ENCODE measurements at regions not wholly inside any gene's neighbourhood (a gene's known extent, or its start where the extent isn't known, plus 50 kb on each side); places are given as distances from the start of the nearest gene placed in this dataset.

DNA sequence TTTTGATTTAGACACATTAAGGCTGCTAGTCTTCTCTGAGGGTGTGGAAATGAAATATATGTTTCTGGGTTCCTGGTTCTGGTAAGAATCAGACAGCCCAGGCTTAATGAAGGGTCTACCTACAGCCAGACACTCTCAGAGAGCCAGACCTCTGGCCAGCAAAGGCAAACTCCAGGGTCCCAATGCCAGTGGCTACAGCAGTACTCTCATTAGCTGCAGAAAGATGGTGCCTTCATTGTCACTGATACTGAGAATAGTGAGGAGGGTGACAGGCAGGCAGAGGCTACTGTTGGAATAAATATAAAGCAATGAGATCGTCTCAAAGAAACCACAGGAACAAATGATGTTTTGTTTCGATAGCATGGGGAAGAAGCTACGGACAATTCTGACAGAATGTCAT, 437.6 kb downstream of the GPM6A start:
- Histone ChIP-seq H3K4me1 (ENCODE audit: insufficient read depth, low read length, poor library complexity, severe bottlenecking) (no peaks in the 10 kb centered on the region), H3K4me3 (ENCODE audit: low read length, poor library complexity, severe bottlenecking) (no peak overlapping the region), H3K9me3 (ENCODE audit: insufficient read depth, low read depth, low read length) (no peaks in the 10 kb centered on the region), H4K20me1 (ENCODE audit: insufficient read depth, low read length, poor library complexity, severe bottlenecking) (no peaks in the 10 kb centered on the region), H3K9ac (ENCODE audit: low read depth, low read length, poor library complexity, severe bottlenecking) (no peak overlapping the region), H3K36me3 (ENCODE audit: insufficient read depth, low read length) (no peaks in the 10 kb centered on the region), H3K4me2 (ENCODE audit: low read depth, low read length, poor library complexity, severe bottlenecking) (no peak overlapping the region), H3K9me2 (replicated peaks; ENCODE audit: low read depth, low read length) (no peaks in the 10 kb centered on the region), H3F3A (ENCODE audit: low read depth) (no peaks in the 10 kb centered on the region), H3K79me2 (ENCODE audit: insufficient read depth, low read length) (no peaks in the 10 kb centered on the region), H3K27me3 (ENCODE audit: insufficient read depth, low read length, poor library complexity, severe bottlenecking) (no peaks in the 10 kb centered on the region), H2AFZ (ENCODE audit: low read length) (no peak overlapping the region)
- TF ChIP-seq EZH2phosphoT487 (IDR thresholded peaks at IDR 0.05; ENCODE audit: borderline replicate concordance) = no peak
- TF ChIP-seq, protein P1, sequence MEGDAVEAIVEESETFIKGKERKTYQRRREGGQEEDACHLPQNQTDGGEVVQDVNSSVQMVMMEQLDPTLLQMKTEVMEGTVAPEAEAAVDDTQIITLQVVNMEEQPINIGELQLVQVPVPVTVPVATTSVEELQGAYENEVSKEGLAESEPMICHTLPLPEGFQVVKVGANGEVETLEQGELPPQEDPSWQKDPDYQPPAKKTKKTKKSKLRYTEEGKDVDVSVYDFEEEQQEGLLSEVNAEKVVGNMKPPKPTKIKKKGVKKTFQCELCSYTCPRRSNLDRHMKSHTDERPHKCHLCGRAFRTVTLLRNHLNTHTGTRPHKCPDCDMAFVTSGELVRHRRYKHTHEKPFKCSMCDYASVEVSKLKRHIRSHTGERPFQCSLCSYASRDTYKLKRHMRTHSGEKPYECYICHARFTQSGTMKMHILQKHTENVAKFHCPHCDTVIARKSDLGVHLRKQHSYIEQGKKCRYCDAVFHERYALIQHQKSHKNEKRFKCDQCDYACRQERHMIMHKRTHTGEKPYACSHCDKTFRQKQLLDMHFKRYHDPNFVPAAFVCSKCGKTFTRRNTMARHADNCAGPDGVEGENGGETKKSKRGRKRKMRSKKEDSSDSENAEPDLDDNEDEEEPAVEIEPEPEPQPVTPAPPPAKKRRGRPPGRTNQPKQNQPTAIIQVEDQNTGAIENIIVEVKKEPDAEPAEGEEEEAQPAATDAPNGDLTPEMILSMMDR (conservative IDR thresholded peaks at IDR 0.05; ENCODE audit: low read length) = no peak

DNA sequence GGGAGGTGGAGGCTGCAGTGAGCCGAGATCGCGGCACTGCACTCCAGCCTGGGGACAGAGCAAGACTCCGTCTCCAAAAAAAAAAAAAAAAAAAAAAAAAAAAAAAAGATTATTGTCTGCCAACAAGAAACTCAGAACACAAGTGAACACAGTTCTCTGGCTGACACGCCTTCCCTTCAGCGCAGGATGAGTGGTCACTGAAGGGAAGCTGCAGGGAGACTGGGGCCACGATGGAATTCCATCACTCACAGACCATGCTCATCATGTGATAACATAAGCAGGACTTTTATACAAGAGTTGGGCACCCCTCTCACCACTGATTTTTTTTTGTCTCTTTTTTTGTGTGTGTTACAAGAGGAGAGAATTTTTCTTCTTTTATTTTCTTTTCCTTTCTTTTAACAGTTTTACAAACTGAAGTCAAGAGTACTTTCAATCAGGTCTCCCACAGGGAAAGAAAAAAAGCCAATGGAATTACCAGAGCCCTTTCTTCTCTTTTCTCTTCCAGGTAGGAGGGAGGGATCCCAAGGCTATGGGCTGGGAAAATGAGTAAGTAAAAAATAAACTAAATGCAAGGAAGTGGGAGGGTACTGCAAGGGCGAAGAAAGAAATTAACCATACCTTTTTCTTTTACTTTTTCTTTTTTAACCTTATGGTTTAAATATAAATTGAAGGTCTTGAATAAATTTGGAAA, 435.6 kb downstream of the GPM6A start:
- TF ChIP-seq, protein P1 (conservative IDR thresholded peaks at IDR 0.05; ENCODE audit: low read length) = no peak
- TF ChIP-seq EZH2phosphoT487 (IDR thresholded peaks at IDR 0.05; ENCODE audit: borderline replicate concordance) = no peak
- H3K27me3 ChIP-seq (ENCODE audit: insufficient read depth, low read length, poor library complexity, severe bottlenecking) = no peaks in the 10 kb centered on the region

DNA sequence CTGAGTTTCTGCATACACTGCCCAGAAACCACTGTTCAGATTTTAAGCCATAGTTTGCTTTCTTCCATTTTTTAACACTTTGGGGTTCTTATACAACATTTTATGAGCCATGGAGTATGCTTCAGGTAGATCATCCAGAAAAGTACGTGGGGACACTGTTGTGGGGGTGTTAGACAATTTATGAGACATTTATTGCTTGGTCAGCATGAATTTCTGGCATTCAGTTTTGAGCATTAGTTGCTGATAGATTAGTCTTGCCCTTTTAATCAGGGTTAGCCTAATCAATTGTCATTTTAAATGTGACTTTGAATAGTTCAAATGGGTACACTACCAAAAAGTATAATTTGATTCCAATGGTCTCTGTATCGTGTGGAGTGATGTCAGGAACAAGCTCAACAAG, 434.9 kb downstream of the GPM6A start:
- TF ChIP-seq, protein P1 (conservative IDR thresholded peaks at IDR 0.05; ENCODE audit: low read length) = no peak
- TF ChIP-seq EZH2phosphoT487 (IDR thresholded peaks at IDR 0.05; ENCODE audit: borderline replicate concordance) = no peak
- H3K4me3 ChIP-seq (ENCODE audit: low read length, poor library complexity, severe bottlenecking) = no peak overlapping the region
- no peaks in the 10 kb centered on the region for H3K9me3 ChIP-seq (ENCODE audit: insufficient read depth, low read depth, low read length)
- H3K4me1 ChIP-seq (ENCODE audit: insufficient read depth, low read length, poor library complexity, severe bottlenecking) = no peaks in the 10 kb centered on the region
- no peak overlapping the region for H2AFZ ChIP-seq (ENCODE audit: low read length)
- no peaks in the 10 kb centered on the region for H3K79me2 ChIP-seq (ENCODE audit: insufficient read depth, low read length)
- H3K4me2 ChIP-seq (ENCODE audit: low read depth, low read length, poor library complexity, severe bottlenecking) = no peak overlapping the region
- H4K20me1 ChIP-seq (ENCODE audit: insufficient read depth, low read length, poor library complexity, severe bottlenecking) = no peaks in the 10 kb centered on the region
- H3K9me2 ChIP-seq (replicated peaks; ENCODE audit: low read depth, low read length) = no peaks in the 10 kb centered on the region
- no peak overlapping the region for H3K9ac ChIP-seq (ENCODE audit: low read depth, low read length, poor library complexity, severe bottlenecking)
- H3F3A ChIP-seq (ENCODE audit: low read depth) = no peaks in the 10 kb centered on the region
- H3K27me3 ChIP-seq (ENCODE audit: insufficient read depth, low read length, poor library complexity, severe bottlenecking) = no peaks in the 10 kb centered on the region
- no peaks in the 10 kb centered on the region for H3K36me3 ChIP-seq (ENCODE audit: insufficient read depth, low read length)

More for the DNA sequence above, 435.6 kb downstream of the GPM6A start:
- Histone ChIP-seq H3K4me2 (ENCODE audit: low read depth, low read length, poor library complexity, severe bottlenecking) (no peak overlapping the region), H2AFZ (ENCODE audit: low read length) (no peak overlapping the region), H3K9me3 (ENCODE audit: insufficient read depth, low read depth, low read length) (no peaks in the 10 kb centered on the region), H3F3A (ENCODE audit: low read depth) (no peaks in the 10 kb centered on the region), H4K20me1 (ENCODE audit: insufficient read depth, low read length, poor library complexity, severe bottlenecking) (no peaks in the 10 kb centered on the region), H3K4me3 (ENCODE audit: low read length, poor library complexity, severe bottlenecking) (no peak overlapping the region), H3K79me2 (ENCODE audit: insufficient read depth, low read length) (no peaks in the 10 kb centered on the region), H3K9me2 (replicated peaks; ENCODE audit: low read depth, low read length) (no peaks in the 10 kb centered on the region), H3K9ac (ENCODE audit: low read depth, low read length, poor library complexity, severe bottlenecking) (no peak overlapping the region), H3K4me1 (ENCODE audit: insufficient read depth, low read length, poor library complexity, severe bottlenecking) (no peaks in the 10 kb centered on the region), H3K36me3 (ENCODE audit: insufficient read depth, low read length) (no peaks in the 10 kb centered on the region)
